ENCODE measurements at regions not wholly inside any gene's neighbourhood (a gene's known extent, or its start where the extent isn't known, plus 50 kb on each side); places are given as distances from the start of the nearest gene placed in this dataset.

DNA sequence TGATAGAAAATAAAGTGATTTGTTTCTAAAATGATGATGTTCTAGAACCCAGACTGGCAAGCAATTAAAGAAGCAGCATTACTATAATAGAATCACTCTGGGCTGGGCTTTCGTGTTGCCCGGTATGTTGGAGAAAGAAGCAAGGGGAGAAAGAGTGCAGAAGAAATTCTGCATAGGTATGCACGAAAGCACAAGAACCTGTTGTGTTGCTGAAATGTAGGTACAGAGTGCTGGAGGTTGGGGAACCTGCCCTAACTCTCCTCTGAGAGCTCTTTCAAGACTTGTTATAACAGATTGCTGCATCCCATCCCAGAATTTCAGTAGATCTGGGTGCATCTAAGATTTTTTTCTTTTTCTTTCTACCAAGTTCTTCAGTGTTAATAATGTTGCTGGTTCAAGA is 95.7 kb upstream of the DACH1 start:
- in situ Hi-C loops (cut with MboI), result no loop called here
- ATAC-seq (no peak), FAIRE-seq (no peak), DNase-seq (ENCODE audit: low read depth, low spot score) (no peak)
- Histone ChIP-seq H3K9me3 (replicated peaks; ENCODE audit: control insufficient read depth, insufficient read depth, low read length) (no peaks in the 10 kb centered on the region), H2AFZ (ENCODE audit: control insufficient read depth, low read depth, low read length) (no peak overlapping the region), H4K20me1 (ENCODE audit: control insufficient read depth, insufficient read depth) (no peaks in the 10 kb centered on the region), H3K36me3 (ENCODE audit: control insufficient read depth in 2 of 2, insufficient read depth in 2 of 2, low read length in 1 of 2) (no peaks in the 10 kb centered on the region), H3K27me3 (replicated peaks in 1 of 2; ENCODE audit: control insufficient read depth in 2 of 2, insufficient read depth in 2 of 2, low read length in 1 of 2) (no peaks in the 10 kb centered on the region; a peak in 1 of 4 replicates), H3K9ac (ENCODE audit: control insufficient read depth, insufficient read depth, low read length) (no peak overlapping the region), H3K4me2 (ENCODE audit: control insufficient read depth, insufficient read depth) (no peak overlapping the region), H3K27ac (ENCODE audit: control insufficient read depth, insufficient read depth) (no peak overlapping the region), H3K4me3 (no peak overlapping the region), H3K4me1 (ENCODE audit: control insufficient read depth, insufficient read depth, low read length) (no peaks in the 10 kb centered on the region), H3K79me2 (ENCODE audit: control insufficient read depth, insufficient read depth, low read length) (no peaks in the 10 kb centered on the region)
- POLR2A ChIA-PET, result no interaction called here
- no TSS peak for BruUV-seq (replicated peaks)
- CTCF ChIA-PET, result no interaction called here
- SMC1A ChIA-PET (ENCODE audit: uncharacterized antibody, unreplicated experiment), result no interaction called here
- 67% methylated on average over 3 of the region's 3 CpGs for WGBS (ENCODE audit: insufficient coverage, insufficient replicate concordance, low lambda C conversion rate, missing lambda C conversion rate)
- intact Hi-C loops (cut with micrococcal nuclease; ENCODE audit: unreplicated experiment), result no loop called here
- RAD21 ChIA-PET (ENCODE audit: unreplicated experiment), result no interaction called here
- TF ChIP-seq, protein P1, sequence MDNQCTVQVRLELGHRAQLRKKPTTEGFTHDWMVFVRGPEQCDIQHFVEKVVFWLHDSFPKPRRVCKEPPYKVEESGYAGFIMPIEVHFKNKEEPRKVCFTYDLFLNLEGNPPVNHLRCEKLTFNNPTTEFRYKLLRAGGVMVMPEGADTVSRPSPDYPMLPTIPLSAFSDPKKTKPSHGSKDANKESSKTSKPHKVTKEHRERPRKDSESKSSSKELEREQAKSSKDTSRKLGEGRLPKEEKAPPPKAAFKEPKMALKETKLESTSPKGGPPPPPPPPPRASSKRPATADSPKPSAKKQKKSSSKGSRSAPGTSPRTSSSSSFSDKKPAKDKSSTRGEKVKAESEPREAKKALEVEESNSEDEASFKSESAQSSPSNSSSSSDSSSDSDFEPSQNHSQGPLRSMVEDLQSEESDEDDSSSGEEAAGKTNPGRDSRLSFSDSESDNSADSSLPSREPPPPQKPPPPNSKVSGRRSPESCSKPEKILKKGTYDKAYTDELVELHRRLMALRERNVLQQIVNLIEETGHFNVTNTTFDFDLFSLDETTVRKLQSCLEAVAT (IDR thresholded peaks at IDR 0.05), result no peak
- TF ChIP-seq NR2F1 (conservative IDR thresholded peaks at IDR 0.05), result no peak
- no peak for TF ChIP-seq IKZF1 (conservative IDR thresholded peaks at IDR 0.05)
- no peak for TF ChIP-seq EZH2 (IDR thresholded peaks at IDR 0.05; ENCODE audit: borderline replicate concordance, control insufficient read depth, low read depth, low read length)
- TF ChIP-seq, protein P2, sequence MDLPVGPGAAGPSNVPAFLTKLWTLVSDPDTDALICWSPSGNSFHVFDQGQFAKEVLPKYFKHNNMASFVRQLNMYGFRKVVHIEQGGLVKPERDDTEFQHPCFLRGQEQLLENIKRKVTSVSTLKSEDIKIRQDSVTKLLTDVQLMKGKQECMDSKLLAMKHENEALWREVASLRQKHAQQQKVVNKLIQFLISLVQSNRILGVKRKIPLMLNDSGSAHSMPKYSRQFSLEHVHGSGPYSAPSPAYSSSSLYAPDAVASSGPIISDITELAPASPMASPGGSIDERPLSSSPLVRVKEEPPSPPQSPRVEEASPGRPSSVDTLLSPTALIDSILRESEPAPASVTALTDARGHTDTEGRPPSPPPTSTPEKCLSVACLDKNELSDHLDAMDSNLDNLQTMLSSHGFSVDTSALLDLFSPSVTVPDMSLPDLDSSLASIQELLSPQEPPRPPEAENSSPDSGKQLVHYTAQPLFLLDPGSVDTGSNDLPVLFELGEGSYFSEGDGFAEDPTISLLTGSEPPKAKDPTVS (IDR thresholded peaks at IDR 0.05; ENCODE audit: low read depth, low read length), result no peak
- TF ChIP-seq SUPT20H (IDR thresholded peaks at IDR 0.05; ENCODE audit: borderline replicate concordance, control insufficient read depth, low read depth, low read length), result no peak
- no peak for TF ChIP-seq FOXK2 (IDR thresholded peaks at IDR 0.05)
- TF ChIP-seq MTA3 (IDR thresholded peaks at IDR 0.05; ENCODE audit: borderline replicate concordance, low read length), result no peak
- TF ChIP-seq, protein P3, sequence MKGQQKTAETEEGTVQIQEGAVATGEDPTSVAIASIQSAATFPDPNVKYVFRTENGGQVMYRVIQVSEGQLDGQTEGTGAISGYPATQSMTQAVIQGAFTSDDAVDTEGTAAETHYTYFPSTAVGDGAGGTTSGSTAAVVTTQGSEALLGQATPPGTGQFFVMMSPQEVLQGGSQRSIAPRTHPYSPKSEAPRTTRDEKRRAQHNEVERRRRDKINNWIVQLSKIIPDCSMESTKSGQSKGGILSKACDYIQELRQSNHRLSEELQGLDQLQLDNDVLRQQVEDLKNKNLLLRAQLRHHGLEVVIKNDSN (IDR thresholded peaks at IDR 0.05; ENCODE audit: borderline replicate concordance, extremely low read length, insufficient read depth, low read depth, low read length), result no peak
- TF ChIP-seq, protein P4, sequence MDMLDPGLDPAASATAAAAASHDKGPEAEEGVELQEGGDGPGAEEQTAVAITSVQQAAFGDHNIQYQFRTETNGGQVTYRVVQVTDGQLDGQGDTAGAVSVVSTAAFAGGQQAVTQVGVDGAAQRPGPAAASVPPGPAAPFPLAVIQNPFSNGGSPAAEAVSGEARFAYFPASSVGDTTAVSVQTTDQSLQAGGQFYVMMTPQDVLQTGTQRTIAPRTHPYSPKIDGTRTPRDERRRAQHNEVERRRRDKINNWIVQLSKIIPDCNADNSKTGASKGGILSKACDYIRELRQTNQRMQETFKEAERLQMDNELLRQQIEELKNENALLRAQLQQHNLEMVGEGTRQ (IDR thresholded peaks at IDR 0.05; ENCODE audit: borderline replicate concordance, low read depth, low read length), result no peak
- TF ChIP-seq, protein P5, sequence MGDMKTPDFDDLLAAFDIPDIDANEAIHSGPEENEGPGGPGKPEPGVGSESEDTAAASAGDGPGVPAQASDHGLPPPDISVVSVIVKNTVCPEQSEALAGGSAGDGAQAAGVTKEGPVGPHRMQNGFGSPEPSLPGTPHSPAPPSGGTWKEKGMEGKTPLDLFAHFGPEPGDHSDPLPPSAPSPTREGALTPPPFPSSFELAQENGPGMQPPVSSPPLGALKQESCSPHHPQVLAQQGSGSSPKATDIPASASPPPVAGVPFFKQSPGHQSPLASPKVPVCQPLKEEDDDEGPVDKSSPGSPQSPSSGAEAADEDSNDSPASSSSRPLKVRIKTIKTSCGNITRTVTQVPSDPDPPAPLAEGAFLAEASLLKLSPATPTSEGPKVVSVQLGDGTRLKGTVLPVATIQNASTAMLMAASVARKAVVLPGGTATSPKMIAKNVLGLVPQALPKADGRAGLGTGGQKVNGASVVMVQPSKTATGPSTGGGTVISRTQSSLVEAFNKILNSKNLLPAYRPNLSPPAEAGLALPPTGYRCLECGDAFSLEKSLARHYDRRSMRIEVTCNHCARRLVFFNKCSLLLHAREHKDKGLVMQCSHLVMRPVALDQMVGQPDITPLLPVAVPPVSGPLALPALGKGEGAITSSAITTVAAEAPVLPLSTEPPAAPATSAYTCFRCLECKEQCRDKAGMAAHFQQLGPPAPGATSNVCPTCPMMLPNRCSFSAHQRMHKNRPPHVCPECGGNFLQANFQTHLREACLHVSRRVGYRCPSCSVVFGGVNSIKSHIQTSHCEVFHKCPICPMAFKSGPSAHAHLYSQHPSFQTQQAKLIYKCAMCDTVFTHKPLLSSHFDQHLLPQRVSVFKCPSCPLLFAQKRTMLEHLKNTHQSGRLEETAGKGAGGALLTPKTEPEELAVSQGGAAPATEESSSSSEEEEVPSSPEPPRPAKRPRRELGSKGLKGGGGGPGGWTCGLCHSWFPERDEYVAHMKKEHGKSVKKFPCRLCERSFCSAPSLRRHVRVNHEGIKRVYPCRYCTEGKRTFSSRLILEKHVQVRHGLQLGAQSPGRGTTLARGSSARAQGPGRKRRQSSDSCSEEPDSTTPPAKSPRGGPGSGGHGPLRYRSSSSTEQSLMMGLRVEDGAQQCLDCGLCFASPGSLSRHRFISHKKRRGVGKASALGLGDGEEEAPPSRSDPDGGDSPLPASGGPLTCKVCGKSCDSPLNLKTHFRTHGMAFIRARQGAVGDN (IDR thresholded peaks at IDR 0.05), result no peak
- TF ChIP-seq, protein P6, sequence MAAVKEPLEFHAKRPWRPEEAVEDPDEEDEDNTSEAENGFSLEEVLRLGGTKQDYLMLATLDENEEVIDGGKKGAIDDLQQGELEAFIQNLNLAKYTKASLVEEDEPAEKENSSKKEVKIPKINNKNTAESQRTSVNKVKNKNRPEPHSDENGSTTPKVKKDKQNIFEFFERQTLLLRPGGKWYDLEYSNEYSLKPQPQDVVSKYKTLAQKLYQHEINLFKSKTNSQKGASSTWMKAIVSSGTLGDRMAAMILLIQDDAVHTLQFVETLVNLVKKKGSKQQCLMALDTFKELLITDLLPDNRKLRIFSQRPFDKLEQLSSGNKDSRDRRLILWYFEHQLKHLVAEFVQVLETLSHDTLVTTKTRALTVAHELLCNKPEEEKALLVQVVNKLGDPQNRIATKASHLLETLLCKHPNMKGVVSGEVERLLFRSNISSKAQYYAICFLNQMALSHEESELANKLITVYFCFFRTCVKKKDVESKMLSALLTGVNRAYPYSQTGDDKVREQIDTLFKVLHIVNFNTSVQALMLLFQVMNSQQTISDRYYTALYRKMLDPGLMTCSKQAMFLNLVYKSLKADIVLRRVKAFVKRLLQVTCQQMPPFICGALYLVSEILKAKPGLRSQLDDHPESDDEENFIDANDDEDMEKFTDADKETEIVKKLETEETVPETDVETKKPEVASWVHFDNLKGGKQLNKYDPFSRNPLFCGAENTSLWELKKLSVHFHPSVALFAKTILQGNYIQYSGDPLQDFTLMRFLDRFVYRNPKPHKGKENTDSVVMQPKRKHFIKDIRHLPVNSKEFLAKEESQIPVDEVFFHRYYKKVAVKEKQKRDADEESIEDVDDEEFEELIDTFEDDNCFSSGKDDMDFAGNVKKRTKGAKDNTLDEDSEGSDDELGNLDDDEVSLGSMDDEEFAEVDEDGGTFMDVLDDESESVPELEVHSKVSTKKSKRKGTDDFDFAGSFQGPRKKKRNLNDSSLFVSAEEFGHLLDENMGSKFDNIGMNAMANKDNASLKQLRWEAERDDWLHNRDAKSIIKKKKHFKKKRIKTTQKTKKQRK (IDR thresholded peaks at IDR 0.05; ENCODE audit: low read depth, low read length), result no peak
